NCI-H526 treated with DMSO at 0.1 percent for 48 hours (cell line): ENCODE measurements at regions not wholly inside any gene's neighbourhood (a gene's known extent, or its start where the extent isn't known, plus 50 kb on each side); places are given as distances from the start of the nearest gene placed in this dataset.

Experiments used
- DNase-seq: peaks from one replicate; lab custom pipeline; 2025; lab: John Stamatoyannopoulos, UW

DNA sequence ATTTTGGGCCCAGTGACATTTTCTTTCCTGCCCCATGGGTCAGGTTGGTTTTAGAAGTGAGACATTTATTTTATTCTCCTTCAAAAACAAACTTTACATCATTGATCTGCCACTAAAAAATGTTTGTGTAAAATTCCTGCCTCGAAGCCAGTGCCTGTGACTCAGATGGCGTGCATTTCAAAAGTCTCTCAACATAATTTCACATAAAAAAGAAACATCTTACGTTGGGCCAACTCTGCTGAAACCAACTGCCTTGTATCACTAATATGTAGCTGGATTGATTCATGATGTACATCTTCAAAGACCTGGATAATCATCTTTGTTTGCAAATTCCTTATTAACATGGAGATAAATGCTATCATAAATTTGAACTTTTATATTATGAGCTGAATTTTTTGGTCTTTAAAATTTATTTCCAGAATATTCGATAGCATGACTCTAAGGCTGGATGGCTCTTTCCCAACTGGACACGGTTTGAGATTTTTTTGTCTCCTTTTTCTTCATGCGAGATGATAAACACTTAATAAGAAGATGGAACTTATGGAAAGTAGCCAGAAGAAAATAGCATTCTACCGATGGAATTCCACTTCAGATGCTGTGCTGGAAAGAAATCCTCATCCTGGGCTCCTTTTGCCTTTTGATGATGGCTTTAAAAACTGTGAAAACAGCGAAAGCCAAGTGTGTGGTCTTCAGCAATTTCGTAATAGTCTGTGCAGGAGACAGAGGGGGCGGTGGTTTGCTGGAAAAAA lies 420.5 kb downstream of the FGF9 start:
- DNase-seq = no peak

DNA sequence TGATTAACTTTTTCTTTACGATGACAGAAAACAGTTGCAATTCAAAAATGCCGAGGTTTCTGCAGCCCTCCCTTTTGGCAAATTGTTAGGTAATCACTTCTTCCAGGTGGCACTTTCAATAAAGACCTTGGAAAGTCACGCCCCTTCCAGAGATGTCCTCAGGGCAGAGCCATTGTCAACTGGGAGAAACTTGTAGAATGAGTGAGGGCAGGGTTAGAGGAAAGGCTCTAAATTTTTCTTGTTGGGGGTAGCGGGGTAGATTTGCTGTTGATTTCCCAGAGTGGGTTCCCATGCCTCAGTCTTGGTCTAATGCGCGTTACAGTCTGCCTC lies 421.1 kb downstream of the FGF9 start:
- DNase-seq = no peak

DNA sequence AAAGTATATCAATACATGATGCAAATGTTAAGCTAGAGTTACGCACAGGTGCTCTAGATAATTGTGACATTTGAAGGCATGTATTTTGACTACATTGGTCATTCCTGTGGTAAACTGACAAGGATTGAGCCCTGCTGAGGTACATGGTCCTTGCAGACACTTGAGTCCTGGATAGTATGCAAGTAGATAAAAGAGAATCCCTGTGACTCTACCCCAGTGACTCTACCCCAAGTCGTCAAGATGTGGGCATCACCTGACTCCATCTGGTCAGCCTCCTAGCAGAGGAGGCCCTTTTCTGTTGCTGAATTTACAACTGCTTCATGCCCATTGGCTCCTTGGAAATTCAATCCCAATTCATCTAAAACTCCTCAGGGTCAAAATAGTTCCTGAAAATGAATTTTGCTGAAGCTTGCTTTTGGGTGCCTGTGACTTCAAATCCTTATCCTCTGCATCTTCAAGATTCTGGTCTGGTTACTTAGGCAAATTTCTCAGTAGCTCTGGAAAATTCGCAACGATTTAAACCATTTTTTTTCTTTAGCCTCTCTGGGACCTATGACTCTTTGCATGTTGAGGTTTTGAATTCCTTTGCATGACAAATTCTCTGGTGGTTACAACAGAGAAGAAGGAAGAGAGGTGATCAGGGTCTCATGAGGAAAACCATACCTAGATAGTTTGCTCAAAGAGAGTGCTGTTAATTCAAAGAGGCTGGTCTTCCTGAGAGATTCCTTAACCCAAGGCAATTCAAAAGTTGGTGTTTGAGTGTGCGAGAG lies 422.1 kb downstream of the FGF9 start:
- peak; percentile 43 for DNase-seq

DNA sequence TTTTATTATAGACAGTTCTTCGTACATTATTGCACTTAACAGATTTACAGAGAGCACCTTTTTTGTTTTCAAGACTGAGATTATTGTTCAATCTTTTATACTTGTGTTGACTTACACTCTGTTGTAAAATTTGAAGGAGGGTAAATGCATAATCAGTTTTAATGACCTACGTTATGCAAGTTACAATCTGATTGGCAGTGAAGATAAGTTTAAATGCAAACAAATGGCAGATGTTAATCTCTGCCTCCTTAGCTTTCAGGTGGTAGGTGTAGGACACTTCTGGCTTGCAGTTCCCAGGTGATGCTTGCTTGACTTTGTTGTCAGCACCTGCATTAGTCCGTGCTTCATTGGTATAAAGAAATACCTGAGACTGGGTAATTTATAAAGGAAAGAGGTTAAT lies 424.9 kb downstream of the FGF9 start:
- peak; percentile 77 for DNase-seq

DNA sequence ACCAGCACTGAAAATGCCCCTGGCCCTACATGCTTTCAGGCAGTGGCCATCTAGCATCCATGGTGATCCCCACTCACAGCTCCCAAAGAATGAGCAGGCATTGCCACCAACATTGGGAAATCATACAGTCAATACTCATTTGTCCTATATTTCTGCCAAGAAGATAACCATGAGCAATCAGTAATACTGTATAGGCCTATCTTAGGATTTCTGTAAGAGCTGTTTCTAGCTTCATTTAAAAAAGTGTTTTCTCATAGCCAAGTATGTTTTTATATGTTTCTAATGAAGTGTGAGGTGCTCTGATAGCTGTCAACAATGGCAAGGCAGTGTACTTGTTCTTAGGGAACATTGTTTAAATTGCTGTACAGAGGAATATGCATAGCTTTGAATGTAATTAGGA lies 428.7 kb downstream of the FGF9 start:
- no peak for DNase-seq

DNA sequence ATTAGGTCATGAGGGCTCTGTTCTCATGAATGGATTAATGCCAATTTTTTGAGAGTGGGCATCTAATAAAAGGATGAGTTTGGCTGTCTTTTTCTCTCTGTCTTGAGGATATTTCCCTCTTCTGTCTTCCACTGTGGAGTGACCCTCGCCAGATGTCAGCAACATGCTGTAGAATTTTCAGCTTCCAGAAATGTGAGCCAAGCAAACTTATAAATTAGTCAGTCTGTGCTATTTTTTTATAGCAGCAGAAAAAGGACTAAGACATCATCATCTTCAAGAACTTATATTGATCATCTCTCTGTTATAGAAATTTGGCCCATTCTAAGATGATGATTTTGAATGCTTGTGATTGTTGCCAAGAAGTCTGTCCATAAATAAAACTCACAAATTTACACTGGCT lies 431.4 kb downstream of the FGF9 start:
- DNase-seq = no peak

DNA sequence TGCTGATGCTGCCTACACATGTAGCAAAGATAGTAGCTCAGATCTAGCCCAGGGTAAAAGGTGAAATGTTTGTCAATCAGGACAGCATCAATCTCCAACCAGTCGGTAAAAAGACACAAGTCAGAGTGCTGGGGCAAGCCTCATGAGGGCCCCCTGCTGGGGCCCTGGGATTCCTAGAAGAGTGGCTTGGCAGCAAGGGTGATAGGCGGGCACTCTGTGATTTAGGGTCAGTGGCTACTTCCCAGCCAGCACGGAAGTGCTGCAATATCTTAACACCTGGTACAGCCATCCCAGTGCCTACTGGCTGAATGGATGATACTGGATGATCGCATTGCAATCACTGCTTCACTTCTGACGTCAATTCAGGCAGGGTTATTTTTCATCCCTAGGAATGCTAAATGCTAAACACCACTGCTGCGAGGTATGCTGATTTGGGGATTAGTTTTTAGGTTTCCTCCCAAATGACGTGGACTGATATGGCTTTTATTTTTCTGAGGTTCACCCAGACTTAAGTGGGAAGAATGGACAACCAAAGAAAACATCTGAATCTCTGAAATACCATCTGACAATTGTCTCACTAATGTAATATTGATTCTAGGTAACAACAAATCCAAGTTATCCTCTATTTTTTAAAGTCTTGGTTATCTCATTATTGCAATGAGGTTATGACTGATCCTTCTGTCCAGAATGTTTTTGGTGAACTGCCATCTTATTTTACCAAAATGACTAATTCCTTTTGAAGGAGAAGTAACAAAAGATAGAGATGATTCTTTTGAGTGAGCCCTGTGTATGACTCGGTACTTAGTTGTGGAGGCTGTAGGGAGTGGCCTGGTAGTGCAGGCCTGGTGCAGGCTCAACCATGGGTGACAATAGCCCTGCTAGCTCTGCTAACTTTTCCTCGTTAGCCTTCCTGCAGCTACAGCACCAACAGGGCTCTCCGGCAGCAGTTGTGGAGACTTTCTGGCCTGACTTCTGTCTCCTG lies 432.5 kb downstream of the FGF9 start:
- DNase-seq = no peak

DNA sequence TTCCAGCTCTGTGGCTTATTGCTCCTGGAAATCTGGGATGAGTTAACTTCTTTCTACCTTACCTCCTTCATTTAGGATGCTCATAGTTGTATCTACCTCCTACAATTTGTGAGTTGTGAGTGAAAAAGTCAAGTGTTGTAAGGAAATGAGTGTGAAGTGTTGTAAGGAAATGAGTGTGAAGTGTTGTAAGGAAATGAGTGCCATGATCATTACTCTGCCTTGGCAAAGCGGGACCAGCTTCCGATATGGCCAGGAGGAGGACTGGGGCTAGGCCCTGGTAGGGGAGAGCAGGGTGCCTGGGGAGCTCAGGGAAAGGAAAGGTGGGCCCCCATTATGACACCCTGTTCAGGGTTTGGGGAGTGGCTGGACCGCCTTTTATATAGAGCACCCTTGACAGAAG lies 435.2 kb downstream of the FGF9 start:
- DNase-seq = no peak

DNA sequence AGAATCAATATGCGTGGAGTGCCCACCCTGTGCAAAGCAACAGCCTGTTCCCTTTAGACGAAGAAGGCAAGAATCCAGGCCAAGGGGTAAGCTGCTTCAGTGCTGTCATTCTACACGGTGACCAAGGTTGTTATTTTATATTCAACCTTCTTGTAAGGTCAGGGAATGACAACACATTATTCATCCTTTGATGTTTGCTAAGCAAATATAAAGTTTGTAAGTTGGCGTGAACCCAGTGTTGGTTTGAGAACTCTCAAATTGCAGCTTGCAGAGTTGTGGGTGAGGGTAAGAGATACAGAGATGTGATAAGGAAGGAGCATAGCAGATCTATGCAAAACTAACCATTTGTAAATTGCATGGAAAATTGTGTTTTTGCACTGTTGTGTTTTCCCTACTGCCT lies 436.7 kb downstream of the FGF9 start:
- DNase-seq = peak; percentile 93

DNA sequence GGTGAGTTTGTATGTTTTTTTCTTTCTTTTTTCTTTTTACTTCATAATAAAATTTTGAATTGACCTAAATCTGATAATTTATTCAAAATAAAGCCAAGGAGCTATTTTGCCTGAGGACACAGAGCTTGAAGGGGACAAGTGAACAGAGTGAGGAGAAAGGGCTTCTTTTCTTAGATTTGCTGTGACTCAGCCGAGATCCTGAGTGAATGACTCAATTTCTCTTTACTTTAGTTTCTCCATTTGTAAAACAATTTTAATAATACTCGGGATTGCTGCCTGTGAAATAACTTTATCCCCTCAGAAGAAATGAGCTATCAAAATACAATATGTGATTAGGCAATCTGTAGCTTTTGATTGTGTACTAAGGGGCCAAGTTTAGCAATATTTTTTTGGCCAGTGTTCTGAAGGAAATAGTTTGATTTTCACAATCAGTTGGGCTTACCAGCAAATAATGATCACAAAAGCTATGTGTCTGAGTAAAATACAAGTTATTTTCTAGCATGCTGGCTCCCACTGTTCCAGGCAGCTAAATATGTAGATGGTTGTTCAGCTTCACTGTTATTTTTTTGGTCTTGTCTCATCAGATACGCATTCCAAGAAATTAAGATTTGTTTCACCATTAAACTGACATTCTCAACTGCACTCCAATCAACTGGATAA lies 437.5 kb downstream of the FGF9 start:
- DNase-seq = no peak

DNA sequence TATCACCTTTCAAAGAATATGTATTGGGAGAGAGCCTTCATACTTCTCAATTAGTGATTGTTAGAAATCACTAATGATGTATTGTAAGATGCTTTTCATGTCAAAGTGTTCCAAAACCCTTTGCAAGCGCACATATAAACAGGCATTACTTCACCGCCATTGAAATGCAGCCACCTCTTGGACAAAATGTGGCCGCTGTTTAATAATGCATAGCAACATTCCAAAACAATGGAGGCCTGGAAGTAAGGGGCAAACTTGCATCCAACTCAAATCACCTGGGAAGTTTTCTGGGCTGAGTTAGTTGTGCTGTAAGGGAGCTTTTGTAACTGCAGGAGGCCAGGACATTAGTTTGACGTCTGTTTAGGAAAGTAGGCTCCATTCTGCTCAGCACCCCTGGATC lies 438.1 kb downstream of the FGF9 start:
- DNase-seq = no peak

DNA sequence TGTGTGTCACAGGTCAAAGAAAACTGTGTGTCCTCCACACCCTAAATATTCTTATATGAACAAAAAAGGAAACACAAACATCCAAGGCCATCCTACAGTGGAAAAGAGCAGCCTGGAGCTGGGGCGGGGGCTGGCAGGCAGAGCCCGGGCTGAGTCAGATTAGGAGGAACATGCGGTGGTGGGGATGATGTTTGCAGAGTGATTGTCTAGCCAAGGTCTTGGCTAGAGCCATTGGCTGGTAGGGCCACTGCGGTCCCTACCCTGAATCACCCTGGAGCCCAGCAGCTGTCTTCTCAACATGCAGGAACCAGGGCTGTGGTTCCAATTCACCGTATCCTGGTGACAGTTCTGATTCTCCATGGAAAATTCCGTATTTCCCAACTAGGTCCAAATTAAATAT lies 439.5 kb downstream of the FGF9 start:
- DNase-seq = no peak

DNA sequence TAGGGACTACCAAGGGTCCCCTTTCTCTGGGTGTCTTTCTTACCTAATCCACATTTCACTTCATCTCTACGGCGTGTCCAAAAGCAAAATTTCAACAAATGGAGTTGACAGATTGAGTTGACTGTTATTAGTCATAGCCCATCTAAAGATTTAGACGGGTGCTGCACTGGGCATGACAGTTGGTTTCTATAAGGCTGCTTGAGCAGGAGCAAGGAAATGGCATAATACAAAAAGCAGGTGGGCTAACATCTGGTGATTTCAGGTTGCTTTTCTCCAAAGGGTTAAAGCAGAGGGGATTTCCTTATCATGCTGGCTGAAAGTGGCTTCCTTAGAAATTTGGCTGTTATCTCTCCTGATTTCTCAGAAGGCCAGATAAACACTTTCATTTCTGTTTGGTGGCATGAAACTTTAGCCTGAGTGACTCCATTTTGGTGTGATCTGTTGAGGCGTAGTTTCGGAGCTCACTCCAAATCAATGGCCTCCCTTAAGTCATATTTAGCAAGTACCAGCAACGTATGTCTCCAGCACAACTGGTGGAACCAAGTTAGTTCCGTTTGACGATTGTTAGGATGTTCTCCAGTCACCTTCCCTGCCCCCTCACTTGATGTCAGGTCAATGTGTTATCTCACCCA lies 440.4 kb downstream of the FGF9 start:
- DNase-seq = no peak

DNA sequence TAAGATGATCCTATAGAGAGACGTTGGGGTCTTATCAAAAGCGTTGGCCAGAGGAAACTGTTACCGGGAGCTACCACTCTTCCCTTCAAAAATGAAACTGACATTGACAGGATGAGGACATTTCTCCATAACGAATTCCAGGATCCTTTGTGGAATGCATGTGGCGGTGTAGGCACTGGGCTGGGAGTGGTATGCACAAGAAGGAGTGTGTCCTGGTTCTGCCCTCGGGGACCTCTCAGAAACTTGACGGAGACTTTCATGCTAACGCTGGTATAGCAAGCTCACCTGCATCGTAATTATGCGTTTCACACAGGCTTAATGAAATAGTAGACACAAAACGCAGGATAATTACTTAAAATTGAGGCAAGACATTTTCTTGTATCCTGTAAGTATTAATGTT lies 441.1 kb downstream of the FGF9 start:
- DNase-seq = no peak

DNA sequence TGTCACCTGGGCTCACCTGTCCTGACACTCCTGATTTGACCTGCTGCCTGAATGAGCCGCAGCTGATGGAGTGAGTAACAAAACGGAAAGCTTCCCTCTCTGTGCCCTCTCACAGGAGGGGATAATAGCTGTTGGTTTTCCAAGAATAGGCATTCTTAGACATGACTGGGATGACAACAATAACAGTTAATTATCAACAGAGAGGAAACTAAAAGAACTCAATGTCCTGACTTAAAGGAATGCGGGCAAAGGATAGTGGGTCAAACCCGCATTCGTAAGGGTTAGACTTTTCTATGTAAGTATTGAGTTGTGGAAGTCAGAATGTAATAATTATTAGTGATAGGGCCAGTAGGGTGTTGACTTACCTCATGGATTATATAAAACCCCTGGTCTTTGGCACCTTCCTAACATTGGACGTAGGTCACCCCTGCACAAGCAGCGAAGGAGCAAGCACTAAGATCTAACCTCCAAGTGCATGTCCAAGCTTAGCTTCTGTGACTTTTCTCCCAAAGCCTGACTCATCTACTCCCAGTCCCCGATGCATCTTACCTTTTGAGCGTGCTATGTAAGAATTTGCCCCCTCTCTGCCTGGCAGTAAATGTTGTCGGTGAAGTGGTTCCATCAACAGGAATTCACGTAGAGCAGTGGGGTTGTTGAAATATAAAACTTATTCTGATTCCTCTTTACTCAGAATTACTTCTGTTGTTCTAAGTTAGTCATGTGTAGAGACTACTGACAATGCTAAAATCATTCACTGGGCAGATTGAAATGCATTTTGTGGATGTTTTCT lies 442.3 kb downstream of the FGF9 start:
- DNase-seq = no peak

DNA sequence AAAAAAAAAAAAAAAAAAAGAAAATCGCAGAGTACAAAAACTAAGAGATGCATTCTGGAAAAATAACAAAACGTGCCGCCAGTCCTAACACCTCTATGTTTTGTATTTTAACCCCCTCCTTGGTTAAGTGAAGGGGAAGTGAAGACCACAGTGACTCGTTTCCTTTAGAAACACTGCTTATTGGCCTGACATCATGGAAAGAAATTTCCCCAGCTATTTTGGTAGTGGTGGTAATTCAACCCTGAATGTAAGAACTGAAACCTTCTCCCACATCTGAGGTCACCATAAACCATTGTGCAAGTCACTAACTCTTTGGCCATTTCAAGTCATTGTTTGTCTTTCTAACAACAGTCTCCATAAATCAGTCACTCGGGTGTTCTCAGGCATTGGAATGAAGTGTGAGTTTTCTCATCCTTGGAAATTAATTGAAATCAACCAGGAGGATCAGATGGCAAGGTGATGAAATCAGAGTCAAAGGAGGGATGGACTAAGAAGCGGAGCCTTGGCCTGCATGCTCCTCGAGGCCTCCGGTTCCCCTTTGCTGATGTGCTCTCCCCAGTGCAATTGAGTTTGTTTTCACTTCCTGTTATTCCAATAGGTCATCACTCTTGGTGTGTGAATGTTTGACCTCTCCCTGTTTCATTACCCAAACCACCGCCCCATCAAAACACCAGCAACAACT lies 443.9 kb downstream of the FGF9 start:
- DNase-seq = no peak

DNA sequence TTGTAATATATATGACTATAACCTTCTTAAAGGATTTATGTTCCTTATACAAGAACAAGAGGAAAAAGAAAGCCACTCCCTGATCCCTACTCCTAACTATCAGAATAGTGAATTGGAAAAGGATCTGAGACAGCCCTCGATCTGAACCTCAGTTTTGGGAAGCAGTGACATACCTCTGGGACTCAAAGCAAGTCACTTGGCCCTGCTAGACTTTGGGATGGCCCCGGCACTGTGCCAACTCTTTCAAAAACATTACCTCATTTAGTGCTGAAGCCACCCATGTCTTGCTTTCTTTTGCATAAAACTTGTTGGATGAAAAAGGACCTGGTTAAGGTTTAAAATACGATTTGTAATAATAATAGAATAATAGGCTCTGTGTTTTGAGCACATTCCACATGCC lies 447.3 kb downstream of the FGF9 start:
- DNase-seq = no peak

DNA sequence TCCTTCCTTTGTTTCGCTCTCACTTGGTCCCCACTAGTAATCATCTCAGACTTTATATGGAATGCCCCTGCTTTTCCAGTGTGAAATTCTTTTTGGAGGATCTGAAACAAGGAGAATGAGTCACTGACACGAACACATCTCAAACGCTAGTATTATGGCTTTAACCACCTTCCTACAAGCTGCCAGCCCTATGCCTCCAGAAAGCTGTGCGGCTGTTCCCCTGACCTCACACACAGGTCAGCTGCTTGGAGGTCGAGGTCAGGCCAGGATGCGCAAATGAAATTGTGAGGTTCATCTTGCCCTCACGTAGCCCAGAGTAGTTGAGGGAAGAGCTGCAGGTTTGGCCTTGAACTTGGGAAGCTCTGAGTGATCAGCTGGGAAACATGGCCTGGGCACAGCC lies 449.8 kb downstream of the FGF9 start:
- no peak for DNase-seq

DNA sequence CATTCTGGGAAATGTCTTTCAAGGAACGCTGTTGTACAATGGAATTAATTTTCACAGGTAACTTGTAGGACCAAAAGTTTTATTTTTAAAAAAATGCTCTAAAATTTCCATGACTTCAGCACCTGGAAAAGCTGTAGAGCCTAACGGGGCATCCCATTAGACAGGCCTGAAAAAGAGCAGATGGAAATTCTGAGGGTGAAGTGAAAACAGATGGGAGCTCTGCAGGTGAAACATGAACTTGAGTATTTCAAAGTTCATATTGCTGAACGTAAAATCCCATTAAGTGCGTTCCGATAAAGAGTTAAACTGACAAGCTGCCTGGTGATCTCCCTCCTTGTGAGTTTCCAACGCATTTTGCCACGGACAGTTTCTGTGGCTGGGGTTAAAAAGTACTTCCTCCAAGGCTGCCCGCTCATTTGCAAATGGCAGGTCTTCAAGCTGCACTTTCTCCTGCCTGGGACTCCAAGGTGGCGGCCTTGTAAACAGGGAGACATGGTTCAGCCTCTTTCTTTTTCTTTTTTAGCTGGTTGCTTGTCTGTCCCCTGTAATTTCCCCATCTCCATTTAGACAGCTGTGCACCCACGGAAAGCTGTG lies 450.4 kb downstream of the FGF9 start:
- DNase-seq = no peak
